ENCODE measurements at regions not wholly inside any gene's neighbourhood (a gene's known extent, or its start where the extent isn't known, plus 50 kb on each side); places are given as distances from the start of the nearest gene placed in this dataset.

- H3K27ac Mint-ChIP-seq (ENCODE audit: unreplicated experiment), result no peak overlapping the region
- no peaks in the 10 kb centered on the region for H3K36me3 Mint-ChIP-seq (ENCODE audit: unreplicated experiment)
- no peaks in the 10 kb centered on the region for H3K9me3 Mint-ChIP-seq (ENCODE audit: unreplicated experiment)
- DNase-seq, result no peak
- TF ChIP-seq CTCF (IDR thresholded peaks at IDR 0.05; ENCODE audit: partially characterized antibody, unreplicated experiment), result no peak
- H3K4me1 Mint-ChIP-seq (ENCODE audit: low read depth, unreplicated experiment), result no peaks in the 10 kb centered on the region
- peaks cover 2% of the 10 kb centered on the region for H3K27me3 Mint-ChIP-seq (ENCODE audit: unreplicated experiment)
- H3K4me3 Mint-ChIP-seq (ENCODE audit: unreplicated experiment), result no peak overlapping the region
Measured at GRCh38 chr4:14906805-14907204, 95.5 kb upstream of the CPEB2 start.

GRCh38 chr4:14908635-14909034 is 93.6 kb upstream of the CPEB2 start:
- no peak for DNase-seq
- Mint-ChIP-seq H3K9me3 (ENCODE audit: unreplicated experiment) (no peaks in the 10 kb centered on the region), H3K27ac (ENCODE audit: unreplicated experiment) (no peak overlapping the region), H3K4me1 (ENCODE audit: low read depth, unreplicated experiment) (no peaks in the 10 kb centered on the region), H3K4me3 (ENCODE audit: unreplicated experiment) (no peak overlapping the region), H3K27me3 (ENCODE audit: unreplicated experiment) (peaks cover 2% of the 10 kb centered on the region), H3K36me3 (ENCODE audit: unreplicated experiment) (no peaks in the 10 kb centered on the region)
- TF ChIP-seq CTCF (IDR thresholded peaks at IDR 0.05; ENCODE audit: partially characterized antibody, unreplicated experiment), result no peak

GRCh38 chr4:14910411-14910810 is 91.9 kb upstream of the CPEB2 start:
- TF ChIP-seq CTCF (IDR thresholded peaks at IDR 0.05; ENCODE audit: partially characterized antibody, unreplicated experiment), result no peak
- Mint-ChIP-seq H3K36me3 (ENCODE audit: unreplicated experiment) (no peaks in the 10 kb centered on the region), H3K9me3 (ENCODE audit: unreplicated experiment) (no peaks in the 10 kb centered on the region), H3K4me1 (ENCODE audit: low read depth, unreplicated experiment) (no peaks in the 10 kb centered on the region), H3K27ac (ENCODE audit: unreplicated experiment) (no peak overlapping the region), H3K27me3 (ENCODE audit: unreplicated experiment) (peaks cover 2% of the 10 kb centered on the region), H3K4me3 (ENCODE audit: unreplicated experiment) (no peak overlapping the region)
- no peak for DNase-seq

- no peak for DNase-seq
- Mint-ChIP-seq H3K4me1 (ENCODE audit: low read depth, unreplicated experiment) (peaks cover under 1% of the 10 kb centered on the region), H3K36me3 (ENCODE audit: unreplicated experiment) (no peaks in the 10 kb centered on the region), H3K27me3 (ENCODE audit: unreplicated experiment) (peaks cover 2% of the 10 kb centered on the region), H3K4me3 (ENCODE audit: unreplicated experiment) (no peak overlapping the region), H3K27ac (ENCODE audit: unreplicated experiment) (no peak overlapping the region), H3K9me3 (ENCODE audit: unreplicated experiment) (no peaks in the 10 kb centered on the region)
- no peak for TF ChIP-seq CTCF (IDR thresholded peaks at IDR 0.05; ENCODE audit: partially characterized antibody, unreplicated experiment)
Measured at GRCh38 chr4:14912426-14912825, 89.9 kb upstream of the CPEB2 start.

GRCh38 chr4:14915018-14915417 is 87.3 kb upstream of the CPEB2 start:
- H3K27me3 Mint-ChIP-seq (ENCODE audit: unreplicated experiment), result peaks cover 2% of the 10 kb centered on the region
- no peak for TF ChIP-seq CTCF (IDR thresholded peaks at IDR 0.05; ENCODE audit: partially characterized antibody, unreplicated experiment)
- H3K9me3 Mint-ChIP-seq (ENCODE audit: unreplicated experiment), result peaks cover 3% of the 10 kb centered on the region
- H3K36me3 Mint-ChIP-seq (ENCODE audit: unreplicated experiment), result no peaks in the 10 kb centered on the region
- no peak overlapping the region for H3K27ac Mint-ChIP-seq (ENCODE audit: unreplicated experiment)
- DNase-seq, result no peak
- H3K4me1 Mint-ChIP-seq (ENCODE audit: low read depth, unreplicated experiment), result peaks cover 6% of the 10 kb centered on the region
- H3K4me3 Mint-ChIP-seq (ENCODE audit: unreplicated experiment), result no peak overlapping the region

All from glutamatergic neuron (in vitro differentiated cells).